Ishikawa (cell line): ENCODE measurements at regions not wholly inside any gene's neighbourhood (a gene's known extent, or its start where the extent isn't known, plus 50 kb on each side); places are given as distances from the start of the nearest gene placed in this dataset.

Experiments used
- CEBPB ChIP-seq: IDR thresholded peaks from 2 replicates; pipeline ENCODE4 v1.6.1; 2012
- NFIC ChIP-seq: IDR thresholded peaks from 2 replicates; pipeline ENCODE4 v1.6.1; 2012
- RAD21 ChIP-seq: IDR thresholded peaks from 2 replicates; pipeline ENCODE4 v1.6.1; 2012; ENCODE audit warnings: low read depth
- REST ChIP-seq: IDR thresholded peaks from 2 replicates; pipeline ENCODE4 v1.6.1; 2012; ENCODE audit warnings: low read depth, mild to moderate bottlenecking
- USF1 ChIP-seq: IDR thresholded peaks from 2 replicates; pipeline ENCODE4 v1.6.1; 2012
- YY1 ChIP-seq: IDR thresholded peaks from 2 replicates; pipeline ENCODE4 v1.6.1; 2012; ENCODE audit warnings: low read depth

- TF ChIP-seq YY1 (no peak), RAD21 (no peak), USF1 (no peak), NFIC (no peak), REST (no peak), CEBPB (no peak)
Observed at GRCh38 chr6:153873541-153873940, 165.5 kb upstream of the OPRM1 start.
